Spleen (tissue), 7 donors: ENCODE measurements at regions not wholly inside any gene's neighbourhood (a gene's known extent, or its start where the extent isn't known, plus 50 kb on each side); places are given as distances from the start of the nearest gene placed in this dataset.

Source experiments
- CTCF ChIP-seq, 11 experiments: fragments of 200-600 bp in 7 of 11; fragments of 450-650 bp in 4 of 11; sonication (generic) in 4 of 11; IDR thresholded peaks in 8 of 11; conservative IDR thresholded peaks in 3 of 11; 1 replicate in 7 of 11; 2 replicates in 4 of 11; pipeline versions ENCODE4 v1.4.0 to v1.8.0; 2016 to 2021; ENCODE audit warnings: antibody characterized with exemption in 11 of 11, inconsistent platforms in 4 of 11, mild to moderate bottlenecking in 1 of 11
- POLR2A ChIP-seq, 3 donors: fragments of 450-650 bp; IDR thresholded peaks; one replicate each; pipeline ENCODE4 v1.5.1; 2017; ENCODE audit warnings: antibody characterized with exemption in 3 of 3, mild to moderate bottlenecking in 1 of 3
- donor health status: DM: no; HTN: no; CAD: no; lungs with moderate emphysema.
- donor health status: DM: no; HTN: no; CAD: no.
- donor health status: DM: no; HTN: no; CAD: no.

GRCh38 chr11:42816471-42816870 is 495.3 kb upstream of the API5 start:
- TF ChIP-seq CTCF (IDR thresholded peaks at IDR 0.05 in 8 of 11, conservative IDR thresholded peaks at IDR 0.05 in 3 of 11): no peak
- no peak for TF ChIP-seq POLR2A (IDR thresholded peaks at IDR 0.05)
